Fibroblast of lung (primary cell): ENCODE measurements at regions not wholly inside any gene's neighbourhood (a gene's known extent, or its start where the extent isn't known, plus 50 kb on each side); places are given as distances from the start of the nearest gene placed in this dataset.
"Not testable (repeated sequence)": the region's sequence is repeated elsewhere in the genome, so short reads cannot be mapped to it uniquely, and the experiment has no call there.

Experiments used
- DNase-seq, 2 donors: peaks; one replicate each; pipeline versions ENCODE4 v3.0.0 to v3.0.0-alpha.2; 2010; ENCODE audit warnings: low read depth in 2 of 2
- H2AFZ ChIP-seq: 2 replicates; pipeline ENCODE4 v1.5.1; 2012; ENCODE audit warnings: low read length, control low read depth, inconsistent platforms
- H3K27ac ChIP-seq: 2 replicates; pipeline ENCODE4 v1.5.1; 2011; ENCODE audit warnings: low read length, control low read depth; ENCODE audit not compliant: insufficient read depth
- H3K27me3 ChIP-seq: 2 replicates; pipeline ENCODE4 v1.5.1; 2011; ENCODE audit warnings: mild to moderate bottlenecking, low read length; ENCODE audit not compliant: control insufficient read depth, insufficient read depth
- H3K36me3 ChIP-seq: 2 replicates; pipeline ENCODE4 v1.5.1; 2011; ENCODE audit warnings: low read length; ENCODE audit not compliant: control insufficient read depth, insufficient read depth
- H3K4me1 ChIP-seq: 2 replicates; pipeline ENCODE4 v1.5.1; 2011; ENCODE audit warnings: low read length; ENCODE audit not compliant: control insufficient read depth, insufficient read depth; ENCODE audit errors: extremely low read depth
- H3K4me2 ChIP-seq: 2 replicates; pipeline ENCODE4 v1.5.1; 2011; ENCODE audit warnings: low read length, control low read depth; ENCODE audit not compliant: insufficient read depth; ENCODE audit errors: extremely low read depth
- H3K4me3 ChIP-seq, 4 experiments: fragments of 200-600 bp in 1 of 4; sonication (generic) in 1 of 4; replicated peaks in 1 of 4; 2 replicates each; pipeline ENCODE4 v1.5.1; 2011 to 2016; ENCODE audit warnings: low read length in 4 of 4, low read depth in 3 of 4, mild to moderate bottlenecking in 3 of 4, control low read depth in 2 of 4, inconsistent platforms in 1 of 4, mixed read lengths in 1 of 4; ENCODE audit not compliant: insufficient read depth in 1 of 4; ENCODE audit errors: control extremely low read depth in 1 of 4
- H3K79me2 ChIP-seq: 2 replicates; pipeline ENCODE4 v1.5.1; 2012; ENCODE audit warnings: mild to moderate bottlenecking, low read length, inconsistent platforms; ENCODE audit not compliant: control insufficient read depth, insufficient read depth
- H3K9ac ChIP-seq: 2 replicates; pipeline ENCODE4 v1.5.1; 2011; ENCODE audit warnings: mild to moderate bottlenecking, low read length, control low read depth; ENCODE audit not compliant: insufficient read depth
- H3K9me3 ChIP-seq: 2 replicates; pipeline ENCODE4 v1.5.1; 2012; ENCODE audit warnings: low read depth, low read length; ENCODE audit not compliant: control insufficient read depth, insufficient read depth
- H4K20me1 ChIP-seq: 2 replicates; pipeline ENCODE4 v1.5.1; 2011; ENCODE audit warnings: low read length; ENCODE audit not compliant: control insufficient read depth, insufficient read depth; ENCODE audit errors: extremely low read depth
- CTCF ChIP-seq, 2 donors: IDR thresholded peaks in 1 of 2; conservative IDR thresholded peaks in 1 of 2; 1 replicate in 1 of 2; 2 replicates in 1 of 2; pipeline ENCODE4 v1.5.1; 2011 to 2012; ENCODE audit warnings: low read length in 2 of 2, control low read depth in 1 of 2, inconsistent platforms in 1 of 2, low read depth in 1 of 2, mild to moderate bottlenecking in 1 of 2
- EZH2 ChIP-seq: IDR thresholded peaks from 2 replicates; pipeline ENCODE4 v1.5.1; 2012; ENCODE audit warnings: low read length, control low read depth, mild to moderate bottlenecking; ENCODE audit errors: missing control alignments

GRCh38 chr6:19219931-19220330 lies 617.2 kb upstream of the ID4 start:
- H3K4me3 ChIP-seq: no peak overlapping the region
- TF ChIP-seq EZH2: no peak
- no peak for TF ChIP-seq CTCF (conservative IDR thresholded peaks at IDR 0.05 in 1 of 2, IDR thresholded peaks at IDR 0.05 in 1 of 2; ENCODE audit: low read depth in 1 of 2, low read length in 2 of 2)
- H3K27me3 ChIP-seq: no peaks in the 10 kb centered on the region
- no peak overlapping the region for H3K27ac ChIP-seq
- no peaks in the 10 kb centered on the region for H3K36me3 ChIP-seq
- H3K9ac ChIP-seq: no peak overlapping the region
- no peaks in the 10 kb centered on the region for H4K20me1 ChIP-seq
- no peak for DNase-seq
- H3K9me3 ChIP-seq: no peaks in the 10 kb centered on the region
- H2AFZ ChIP-seq: no peak overlapping the region
- H3K4me2 ChIP-seq: no peak overlapping the region
- no peaks in the 10 kb centered on the region for H3K4me1 ChIP-seq
- no peaks in the 10 kb centered on the region for H3K79me2 ChIP-seq

- Histone ChIP-seq H3K4me1 (no peaks in the 10 kb centered on the region), H3K36me3 (no peaks in the 10 kb centered on the region), H3K79me2 (no peaks in the 10 kb centered on the region), H3K9me3 (no peaks in the 10 kb centered on the region), H3K4me2 (no peak overlapping the region), H4K20me1 (no peaks in the 10 kb centered on the region), H2AFZ (no peak overlapping the region), H3K27ac (no peak overlapping the region), H3K4me3 (no peak overlapping the region), H3K27me3 (no peaks in the 10 kb centered on the region), H3K9ac (no peak overlapping the region)
- TF ChIP-seq EZH2: no peak
- TF ChIP-seq CTCF (conservative IDR thresholded peaks at IDR 0.05 in 1 of 2, IDR thresholded peaks at IDR 0.05 in 1 of 2; ENCODE audit: low read depth in 1 of 2, low read length in 2 of 2): no peak
- DNase-seq: peak in 1 of 2 donors; percentile 5
Observed at GRCh38 chr6:19231878-19232561, 605.1 kb upstream of the ID4 start.

- no peaks in the 10 kb centered on the region for H3K4me1 ChIP-seq
- H3K36me3 ChIP-seq: no peaks in the 10 kb centered on the region
- H3K4me3 ChIP-seq: no peak overlapping the region
- no peak overlapping the region for H3K9ac ChIP-seq
- no peaks in the 10 kb centered on the region for H3K79me2 ChIP-seq
- H3K4me2 ChIP-seq: no peak overlapping the region
- no peaks in the 10 kb centered on the region for H3K27me3 ChIP-seq
- H2AFZ ChIP-seq: no peak overlapping the region
- H4K20me1 ChIP-seq: no peaks in the 10 kb centered on the region
- H3K9me3 ChIP-seq: no peaks in the 10 kb centered on the region
- TF ChIP-seq EZH2: no peak
- TF ChIP-seq CTCF (conservative IDR thresholded peaks at IDR 0.05 in 1 of 2, IDR thresholded peaks at IDR 0.05 in 1 of 2; ENCODE audit: low read depth in 1 of 2, low read length in 2 of 2): no peak
- DNase-seq: no peak
- no peak overlapping the region for H3K27ac ChIP-seq
Observed at GRCh38 chr6:19245656-19246055, 591.5 kb upstream of the ID4 start.

GRCh38 chr6:19247181-19247580 lies 590.0 kb upstream of the ID4 start:
- not testable (repeated sequence) for H3K4me3 ChIP-seq, H3K4me2 ChIP-seq, DNase-seq, H3K9me3 ChIP-seq, H2AFZ ChIP-seq, H3K27me3 ChIP-seq, H3K4me1 ChIP-seq, H3K9ac ChIP-seq, H3K36me3 ChIP-seq, H3K27ac ChIP-seq, H3K79me2 ChIP-seq, H4K20me1 ChIP-seq

- H2AFZ ChIP-seq: not testable (repeated sequence)
Observed at GRCh38 chr6:19256123-19256522, 581.0 kb upstream of the ID4 start.

More at GRCh38 chr6:19256123-19256522, 581.0 kb upstream of the ID4 start:
- H3K9me3 ChIP-seq, H3K4me2 ChIP-seq, H3K4me3 ChIP-seq, H3K27me3 ChIP-seq, H3K27ac ChIP-seq, H3K36me3 ChIP-seq, H3K4me1 ChIP-seq, H3K79me2 ChIP-seq, H3K9ac ChIP-seq, H4K20me1 ChIP-seq, DNase-seq: not testable (repeated sequence)
